Breast epithelium (tissue), 4 donors: ENCODE measurements at regions not wholly inside any gene's neighbourhood (a gene's known extent, or its start where the extent isn't known, plus 50 kb on each side); places are given as distances from the start of the nearest gene placed in this dataset.
"Not testable (repeated sequence)": the region's sequence is repeated elsewhere in the genome, so short reads cannot be mapped to it uniquely, and the experiment has no call there.

Source experiments
- DNase-seq, 2 donors: peaks; one replicate each; pipeline ENCODE4 v3.0.0-alpha.2; 2019; ENCODE audit warnings: low spot score in 2 of 2
- H3K27ac ChIP-seq, 2 donors: fragments of 200-600 bp; sonication (generic) in 1 of 2; one replicate each; pipeline ENCODE4 v1.5.1; 2016 to 2019; ENCODE audit warnings: mild to moderate bottlenecking in 1 of 2
- H3K27me3 ChIP-seq, 2 donors: fragments of 200-600 bp; sonication (generic) in 1 of 2; one replicate each; pipeline versions ENCODE4 v1.5.1 to v1.6.0; 2017 to 2019; ENCODE audit warnings: control low read depth in 1 of 2, mild to moderate bottlenecking in 1 of 2
- H3K36me3 ChIP-seq: fragments of 200-600 bp; one replicate; pipeline ENCODE4 v1.5.1; 2019
- H3K4me1 ChIP-seq, 2 donors: fragments of 200-600 bp; sonication (generic); one replicate each; pipeline ENCODE4 v1.5.1; 2016 to 2019; ENCODE audit warnings: control low read depth in 1 of 2
- H3K4me3 ChIP-seq, 3 donors: fragments of 200-600 bp; sonication (generic); 1 replicate in 2 of 3; 2 replicates in 1 of 3; pipeline ENCODE4 v1.5.1; 2016 to 2019; ENCODE audit warnings: mild to moderate bottlenecking in 3 of 3, moderate library complexity in 2 of 3
- H3K9me3 ChIP-seq, 2 donors: fragments of 200-600 bp; sonication (generic) in 1 of 2; one replicate each; pipeline ENCODE4 v1.5.1; 2016 to 2019; ENCODE audit warnings: control low read depth in 1 of 2
- POLR2A ChIP-seq: fragments of 450-650 bp; IDR thresholded peaks from one replicate; pipeline ENCODE4 v1.6.1; 2016; ENCODE audit warnings: antibody characterized with exemption, mild to moderate bottlenecking, moderate library complexity
- POLR2AphosphoS5 ChIP-seq, 3 donors: sonication (generic); formaldehyde crosslinking; IDR thresholded peaks; one replicate each; pipeline ENCODE4 v1.6.1; 2017; ENCODE audit warnings: antibody characterized with exemption in 3 of 3
- intact Hi-C: fragments of 100-400 bp; cut with DNase I; formaldehyde crosslinking; loops from one replicate; pipeline ENCODE4 v1.15.1; 2023; ENCODE audit warnings: low total_unique reads
- TF ChIP-seq, protein P1 (sequence below), 3 donors: fragments of 450-650 bp; IDR thresholded peaks; one replicate each; pipeline ENCODE4 v1.5.1; 2016 to 2017; ENCODE audit warnings: antibody characterized with exemption in 3 of 3, mild to moderate bottlenecking in 3 of 3, moderate library complexity in 3 of 3

DNA sequence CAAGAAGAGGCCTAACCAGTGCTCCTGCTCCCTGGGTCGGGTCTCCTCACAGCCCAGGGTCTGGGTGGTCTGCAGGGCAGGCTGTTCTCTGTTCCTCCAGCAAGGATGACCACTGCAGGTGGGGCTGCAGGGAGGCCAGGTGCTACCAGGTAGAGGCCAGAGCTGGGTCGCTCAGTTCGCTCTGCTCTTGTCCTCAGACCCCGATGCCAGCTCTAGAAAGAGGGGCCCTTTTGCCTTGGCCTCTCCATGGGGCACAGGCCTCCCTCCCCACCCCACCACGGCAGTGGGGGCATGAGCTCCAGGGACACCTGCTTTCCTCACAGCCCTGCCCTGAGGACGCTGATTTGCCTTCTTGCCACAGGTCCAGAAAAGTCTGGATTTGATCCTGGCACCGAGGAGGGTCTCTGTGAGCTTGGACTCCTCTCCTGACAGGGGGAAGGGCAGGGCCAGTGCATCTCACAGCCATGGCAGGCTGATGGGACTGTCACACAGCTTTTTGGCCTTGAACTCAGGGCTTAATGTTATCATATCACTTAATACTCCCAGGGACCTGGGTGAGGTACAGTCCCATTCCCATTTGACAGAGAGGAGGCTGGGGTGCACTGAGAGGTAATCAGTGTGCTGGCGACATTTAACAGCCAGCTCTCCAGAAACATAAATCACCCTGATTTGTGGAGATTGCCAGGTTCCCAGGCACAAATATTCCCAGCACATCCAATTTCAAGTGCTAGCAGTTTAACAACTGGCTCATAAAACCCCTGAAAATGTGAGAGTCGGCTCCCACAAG lies 273.0 kb upstream of the SFSWAP start:
- H3K27ac ChIP-seq: no peak overlapping the region
- H3K36me3 ChIP-seq: no peaks in the 10 kb centered on the region
- H3K9me3 ChIP-seq: no peaks in the 10 kb centered on the region
- no peak overlapping the region for H3K4me3 ChIP-seq
- TF ChIP-seq POLR2AphosphoS5 (IDR thresholded peaks at IDR 0.05) (no peak), POLR2A (no peak)
- TF ChIP-seq, protein P1, sequence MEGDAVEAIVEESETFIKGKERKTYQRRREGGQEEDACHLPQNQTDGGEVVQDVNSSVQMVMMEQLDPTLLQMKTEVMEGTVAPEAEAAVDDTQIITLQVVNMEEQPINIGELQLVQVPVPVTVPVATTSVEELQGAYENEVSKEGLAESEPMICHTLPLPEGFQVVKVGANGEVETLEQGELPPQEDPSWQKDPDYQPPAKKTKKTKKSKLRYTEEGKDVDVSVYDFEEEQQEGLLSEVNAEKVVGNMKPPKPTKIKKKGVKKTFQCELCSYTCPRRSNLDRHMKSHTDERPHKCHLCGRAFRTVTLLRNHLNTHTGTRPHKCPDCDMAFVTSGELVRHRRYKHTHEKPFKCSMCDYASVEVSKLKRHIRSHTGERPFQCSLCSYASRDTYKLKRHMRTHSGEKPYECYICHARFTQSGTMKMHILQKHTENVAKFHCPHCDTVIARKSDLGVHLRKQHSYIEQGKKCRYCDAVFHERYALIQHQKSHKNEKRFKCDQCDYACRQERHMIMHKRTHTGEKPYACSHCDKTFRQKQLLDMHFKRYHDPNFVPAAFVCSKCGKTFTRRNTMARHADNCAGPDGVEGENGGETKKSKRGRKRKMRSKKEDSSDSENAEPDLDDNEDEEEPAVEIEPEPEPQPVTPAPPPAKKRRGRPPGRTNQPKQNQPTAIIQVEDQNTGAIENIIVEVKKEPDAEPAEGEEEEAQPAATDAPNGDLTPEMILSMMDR (IDR thresholded peaks at IDR 0.05): no peak
- H3K27me3 ChIP-seq: peaks cover 0 to 20% of the 10 kb centered on the region in 2 donors
- intact Hi-C loops: loop anchor here (2.0 kb wide), 1 partner anchor 33 kb away; no protein-coding TSS in a partner anchor
- H3K4me1 ChIP-seq: no peaks in the 10 kb centered on the region
- DNase-seq: no peak

DNA sequence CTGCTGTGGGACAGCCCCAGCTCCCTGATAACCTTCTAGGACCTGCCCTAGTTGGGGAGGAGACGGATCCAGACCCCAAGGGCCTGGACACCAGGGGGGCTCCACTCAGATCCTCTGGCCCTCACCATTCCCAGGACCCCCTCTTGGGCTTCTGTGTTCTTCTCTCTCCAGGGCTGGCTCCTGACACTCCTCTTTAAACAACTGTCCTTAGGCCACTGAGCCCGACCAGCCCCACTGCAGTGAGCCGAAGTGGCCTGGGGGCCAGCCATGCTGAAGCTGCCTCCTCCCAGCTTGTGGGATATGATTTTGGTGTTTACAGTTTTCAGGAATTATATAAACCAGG lies 272.4 kb upstream of the SFSWAP start:
- H3K27ac ChIP-seq, intact Hi-C loops: not testable (repeated sequence)

DNA sequence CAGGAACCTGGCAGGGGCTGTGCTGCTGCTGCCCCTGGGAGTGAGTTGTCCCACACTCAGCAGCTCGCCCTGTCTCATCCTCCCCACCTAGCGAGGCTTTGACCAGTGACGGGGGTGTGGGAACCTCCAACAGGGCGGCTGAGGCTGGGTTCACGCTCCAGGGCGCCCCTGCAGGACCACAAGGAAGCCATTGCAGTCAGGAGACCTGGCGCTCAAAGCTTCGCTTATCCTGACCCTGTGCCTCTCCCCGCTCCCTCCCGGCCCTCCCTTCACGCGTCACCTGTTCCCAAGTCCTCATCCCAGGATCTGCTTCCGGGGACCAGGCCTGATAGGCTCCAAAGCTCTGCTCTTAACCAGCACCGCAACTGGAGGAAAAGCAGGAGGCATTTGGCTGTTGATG lies 272.0 kb upstream of the SFSWAP start:
- TF ChIP-seq, protein P1 (IDR thresholded peaks at IDR 0.05): no peak
- no peak for TF ChIP-seq POLR2AphosphoS5 (IDR thresholded peaks at IDR 0.05)
- TF ChIP-seq POLR2A: no peak
- Histone ChIP-seq H3K4me1 (no peaks in the 10 kb centered on the region), H3K27me3 (peaks cover 0 to 20% of the 10 kb centered on the region in 2 donors), H3K4me3 (no peak overlapping the region), H3K27ac (no peak overlapping the region), H3K9me3 (no peaks in the 10 kb centered on the region), H3K36me3 (no peaks in the 10 kb centered on the region)
- intact Hi-C loops: no loop called here
- no peak for DNase-seq

More for the DNA sequence above, 272.4 kb upstream of the SFSWAP start:
- not testable (repeated sequence) for DNase-seq, H3K9me3 ChIP-seq, H3K36me3 ChIP-seq, H3K4me3 ChIP-seq, H3K4me1 ChIP-seq
- peaks cover 0 to 20% of the 10 kb centered on the region in 2 donors for H3K27me3 ChIP-seq

DNA sequence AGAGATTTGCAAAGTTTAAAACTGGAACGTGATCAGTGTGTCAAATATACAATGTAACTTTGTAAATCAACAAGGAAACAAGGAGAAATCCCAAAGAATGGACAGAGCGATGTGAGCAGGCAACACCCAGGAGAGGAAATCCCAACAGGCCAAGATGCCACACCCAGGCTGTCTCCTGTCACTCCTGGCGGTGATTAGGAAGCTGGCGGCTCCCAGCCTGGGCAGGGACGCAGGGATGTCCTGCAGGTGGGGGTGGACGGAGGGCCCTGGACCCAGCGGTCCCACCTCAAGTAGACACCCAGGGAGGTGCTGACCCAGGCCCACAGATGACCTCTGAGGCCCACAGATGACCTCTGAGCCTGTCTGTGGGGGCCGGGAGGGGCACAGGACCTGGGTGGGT lies 271.1 kb upstream of the SFSWAP start:
- H3K4me1 ChIP-seq, H3K4me3 ChIP-seq, intact Hi-C loops, H3K27ac ChIP-seq, DNase-seq, H3K36me3 ChIP-seq, H3K9me3 ChIP-seq: not testable (repeated sequence)
- peaks cover 0 to 20% of the 10 kb centered on the region in 2 donors for H3K27me3 ChIP-seq

DNA sequence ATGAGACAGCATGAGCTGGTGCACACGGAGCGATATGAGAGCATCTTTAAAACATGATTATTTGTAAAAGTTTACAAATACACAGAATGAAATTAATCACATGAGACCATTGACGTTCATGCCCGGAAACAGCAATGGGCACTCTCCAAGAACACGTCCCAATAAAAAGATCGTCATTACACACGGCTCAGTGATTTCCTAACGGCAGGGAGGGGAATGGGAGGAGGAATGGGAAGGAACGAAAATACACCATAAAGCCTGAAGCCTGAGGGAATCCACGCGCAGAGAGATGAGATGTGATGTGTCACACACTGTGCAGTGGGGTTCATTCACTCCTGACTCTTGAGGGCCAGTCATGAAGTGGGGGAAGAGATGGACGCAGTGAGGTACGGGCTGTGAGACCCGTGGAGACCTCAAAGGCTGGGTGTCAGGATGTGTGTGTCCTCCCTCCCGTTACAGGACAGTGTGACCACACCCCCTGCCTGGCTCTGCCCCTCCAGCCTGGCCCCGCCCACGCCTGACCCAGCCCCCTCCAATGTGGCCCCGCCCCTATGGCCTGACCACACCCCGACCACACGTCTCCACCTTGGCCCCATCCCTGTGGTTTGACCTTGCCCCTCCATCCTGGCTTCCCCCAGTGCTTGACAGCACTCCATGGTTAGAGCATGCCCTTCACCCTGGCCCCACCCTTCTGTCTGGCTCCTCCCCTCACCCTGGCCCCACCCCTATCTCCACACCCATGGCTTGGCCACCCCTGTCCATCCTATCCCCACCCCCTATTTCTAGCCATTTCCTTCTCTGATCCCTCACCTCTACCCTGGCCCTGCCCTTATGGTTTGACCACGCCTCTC lies 270.5 kb upstream of the SFSWAP start:
- peaks cover 0 to 23% of the 10 kb centered on the region in 2 donors for H3K27me3 ChIP-seq
- H3K36me3 ChIP-seq, H3K4me1 ChIP-seq, intact Hi-C loops, DNase-seq, H3K4me3 ChIP-seq, H3K27ac ChIP-seq, H3K9me3 ChIP-seq: not testable (repeated sequence)

DNA sequence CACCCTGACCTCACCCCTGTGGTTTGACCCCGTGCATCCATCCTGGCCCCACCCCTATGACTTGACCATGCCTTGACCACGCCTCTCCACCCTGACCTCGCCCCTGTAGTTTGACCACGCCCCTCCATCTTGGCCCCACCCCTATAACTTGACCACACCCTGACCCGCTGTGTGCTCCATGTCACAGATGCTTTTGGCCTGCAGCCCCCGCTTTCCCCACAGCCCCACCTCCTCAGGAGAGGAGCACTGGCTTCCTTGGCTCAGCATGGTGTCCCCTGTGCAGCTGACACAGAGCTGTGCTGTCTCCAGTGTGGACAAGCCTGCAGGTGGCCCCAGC lies 269.9 kb upstream of the SFSWAP start:
- Histone ChIP-seq H3K36me3 (no peaks in the 10 kb centered on the region), H3K9me3 (no peaks in the 10 kb centered on the region), H3K4me1 (no peaks in the 10 kb centered on the region), H3K27ac (no peak overlapping the region), H3K27me3 (peaks cover 0 to 23% of the 10 kb centered on the region in 2 donors), H3K4me3 (no peak overlapping the region)
- TF ChIP-seq POLR2AphosphoS5 (IDR thresholded peaks at IDR 0.05): no peak
- TF ChIP-seq, protein P1 (IDR thresholded peaks at IDR 0.05): no peak
- intact Hi-C loops: no loop called here
- DNase-seq: no peak
